Nephron (organoid): ENCODE measurements at regions not wholly inside any gene's neighbourhood (a gene's known extent, or its start where the extent isn't known, plus 50 kb on each side); places are given as distances from the start of the nearest gene placed in this dataset.

Source experiments
- H3K27ac Mint-ChIP-seq, 3 experiments: 2 replicates each; pipeline ENCODE4 v1.8.0; 2020; ENCODE audit warnings: mixed read lengths in 3 of 3, mild to moderate bottlenecking in 2 of 3, moderate library complexity in 1 of 3
- H3K27me3 Mint-ChIP-seq: 2 replicates; pipeline ENCODE4 v1.8.0; 2021; ENCODE audit warnings: low read depth, mild to moderate bottlenecking, moderate library complexity, mixed read lengths
- H3K36me3 Mint-ChIP-seq: 2 replicates; pipeline ENCODE4 v1.8.0; 2020; ENCODE audit warnings: low read depth, mixed read lengths
- H3K4me1 Mint-ChIP-seq: 2 replicates; pipeline ENCODE4 v1.8.0; 2020; ENCODE audit warnings: mixed read lengths
- H3K4me3 Mint-ChIP-seq, 3 experiments: 2 replicates each; pipeline ENCODE4 v1.8.0; 2020; ENCODE audit warnings: mild to moderate bottlenecking in 3 of 3, mixed read lengths in 3 of 3, moderate library complexity in 2 of 3
- H3K9me3 Mint-ChIP-seq: 2 replicates; pipeline ENCODE4 v1.8.0; 2020; ENCODE audit warnings: mixed read lengths
- TF ChIP-seq, protein P1 (sequence below), 3 experiments: fragments of 200-600 bp; sonication (generic); IDR thresholded peaks; one replicate each; pipeline ENCODE4 v1.5.0; 2021; ENCODE audit warnings: antibody characterized with exemption in 3 of 3; ENCODE audit not compliant: unreplicated experiment in 3 of 3

DNA sequence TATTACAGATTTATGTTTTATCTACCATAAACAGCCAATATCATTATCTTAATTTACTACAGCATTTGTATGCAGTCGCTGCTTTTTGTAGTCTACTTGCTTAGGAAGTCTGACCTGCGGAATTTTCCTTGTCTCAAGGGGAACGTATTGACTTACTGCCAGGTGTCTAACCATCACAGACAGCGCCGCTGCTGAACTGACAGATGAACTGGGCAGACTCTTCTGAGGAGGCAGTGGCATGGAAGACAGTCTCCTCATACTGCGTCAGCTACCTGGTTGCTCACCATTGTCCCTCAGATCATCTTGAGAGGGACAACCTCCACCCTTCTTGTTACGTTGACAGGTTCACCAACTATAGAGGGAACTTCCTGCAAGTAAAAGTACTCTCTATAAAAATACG, 574.3 kb upstream of the ZNF462 start:
- Mint-ChIP-seq H3K27me3 (no peaks in the 10 kb centered on the region), H3K36me3 (no peaks in the 10 kb centered on the region), H3K4me3 (no peak overlapping the region), H3K4me1 (peaks cover 17% of the 10 kb centered on the region), H3K9me3 (no peaks in the 10 kb centered on the region), H3K27ac (no peak overlapping the region)
- TF ChIP-seq, protein P1, sequence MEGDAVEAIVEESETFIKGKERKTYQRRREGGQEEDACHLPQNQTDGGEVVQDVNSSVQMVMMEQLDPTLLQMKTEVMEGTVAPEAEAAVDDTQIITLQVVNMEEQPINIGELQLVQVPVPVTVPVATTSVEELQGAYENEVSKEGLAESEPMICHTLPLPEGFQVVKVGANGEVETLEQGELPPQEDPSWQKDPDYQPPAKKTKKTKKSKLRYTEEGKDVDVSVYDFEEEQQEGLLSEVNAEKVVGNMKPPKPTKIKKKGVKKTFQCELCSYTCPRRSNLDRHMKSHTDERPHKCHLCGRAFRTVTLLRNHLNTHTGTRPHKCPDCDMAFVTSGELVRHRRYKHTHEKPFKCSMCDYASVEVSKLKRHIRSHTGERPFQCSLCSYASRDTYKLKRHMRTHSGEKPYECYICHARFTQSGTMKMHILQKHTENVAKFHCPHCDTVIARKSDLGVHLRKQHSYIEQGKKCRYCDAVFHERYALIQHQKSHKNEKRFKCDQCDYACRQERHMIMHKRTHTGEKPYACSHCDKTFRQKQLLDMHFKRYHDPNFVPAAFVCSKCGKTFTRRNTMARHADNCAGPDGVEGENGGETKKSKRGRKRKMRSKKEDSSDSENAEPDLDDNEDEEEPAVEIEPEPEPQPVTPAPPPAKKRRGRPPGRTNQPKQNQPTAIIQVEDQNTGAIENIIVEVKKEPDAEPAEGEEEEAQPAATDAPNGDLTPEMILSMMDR (IDR thresholded peaks at IDR 0.05; ENCODE audit: unreplicated experiment in 3 of 3), result no peak

DNA sequence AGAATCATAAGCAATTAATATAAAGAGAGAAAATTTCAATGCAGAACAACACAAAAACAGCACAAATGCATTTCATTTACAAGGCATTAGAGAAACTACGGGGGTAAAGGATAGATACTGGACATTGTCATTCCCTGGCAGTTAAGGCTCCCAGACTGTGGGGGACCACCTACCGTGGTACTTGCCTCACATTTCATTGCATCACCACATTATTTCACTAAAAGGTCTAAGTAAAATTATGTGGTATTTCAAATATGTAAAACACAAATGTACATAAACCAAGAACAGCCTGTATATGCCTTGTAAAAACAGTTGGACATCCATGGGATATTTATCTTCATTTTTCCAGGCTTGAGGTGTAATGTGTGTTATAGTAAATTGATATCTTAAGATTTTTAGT, 571.2 kb upstream of the ZNF462 start:
- no peaks in the 10 kb centered on the region for H3K9me3 Mint-ChIP-seq
- H3K4me3 Mint-ChIP-seq, result no peak overlapping the region
- H3K27me3 Mint-ChIP-seq, result no peaks in the 10 kb centered on the region
- peaks cover 11% of the 10 kb centered on the region for H3K4me1 Mint-ChIP-seq
- no peak overlapping the region for H3K27ac Mint-ChIP-seq
- no peaks in the 10 kb centered on the region for H3K36me3 Mint-ChIP-seq
- TF ChIP-seq, protein P1 (IDR thresholded peaks at IDR 0.05; ENCODE audit: unreplicated experiment in 3 of 3), result no peak

DNA sequence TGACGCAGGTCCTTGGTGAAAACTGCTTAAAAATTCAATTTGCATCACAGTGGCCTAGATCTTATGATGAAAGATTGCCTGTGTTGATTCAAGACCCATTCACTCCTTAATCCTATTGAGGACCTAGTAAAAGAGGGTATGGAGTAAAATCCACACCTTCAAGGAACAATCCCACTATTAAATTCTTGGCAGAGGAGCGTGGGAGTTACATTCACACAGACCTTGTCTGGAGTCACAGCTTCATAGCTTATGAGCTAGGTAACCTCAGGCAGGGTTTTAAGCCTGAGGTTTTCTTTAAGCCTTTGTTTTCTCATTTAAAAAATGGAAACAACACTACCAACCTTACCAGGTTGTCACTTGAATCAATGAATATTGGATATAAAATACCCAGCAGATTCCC, 566.5 kb upstream of the ZNF462 start:
- Mint-ChIP-seq H3K36me3 (no peaks in the 10 kb centered on the region), H3K27ac (no peak overlapping the region), H3K9me3 (no peaks in the 10 kb centered on the region), H3K27me3 (no peaks in the 10 kb centered on the region), H3K4me1 (no peaks in the 10 kb centered on the region), H3K4me3 (no peak overlapping the region)
- TF ChIP-seq, protein P1 (IDR thresholded peaks at IDR 0.05; ENCODE audit: unreplicated experiment in 3 of 3), result no peak

DNA sequence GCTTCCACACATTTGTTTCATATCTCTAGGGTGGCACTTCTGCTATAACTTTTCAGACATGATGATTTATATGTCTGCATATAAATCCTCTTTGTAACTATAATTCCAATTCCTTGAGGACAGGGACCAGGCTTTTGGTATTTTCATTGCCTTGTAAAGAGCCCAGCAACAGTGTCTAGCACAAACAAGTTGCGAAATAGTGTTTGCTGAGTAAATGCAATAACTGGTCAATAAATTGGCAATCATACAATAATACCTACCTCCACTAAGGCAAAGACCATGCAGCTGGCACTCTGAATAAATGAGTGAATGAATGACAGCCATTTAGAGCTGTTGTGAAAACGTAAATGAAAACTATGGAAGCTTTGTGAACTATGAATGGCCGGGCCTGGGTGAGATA, 564.0 kb upstream of the ZNF462 start:
- no peaks in the 10 kb centered on the region for H3K9me3 Mint-ChIP-seq
- H3K4me3 Mint-ChIP-seq, result no peak overlapping the region
- H3K27me3 Mint-ChIP-seq, result no peaks in the 10 kb centered on the region
- no peak overlapping the region for H3K27ac Mint-ChIP-seq
- no peaks in the 10 kb centered on the region for H3K4me1 Mint-ChIP-seq
- no peaks in the 10 kb centered on the region for H3K36me3 Mint-ChIP-seq
- TF ChIP-seq, protein P1 (IDR thresholded peaks at IDR 0.05; ENCODE audit: unreplicated experiment in 3 of 3), result no peak

DNA sequence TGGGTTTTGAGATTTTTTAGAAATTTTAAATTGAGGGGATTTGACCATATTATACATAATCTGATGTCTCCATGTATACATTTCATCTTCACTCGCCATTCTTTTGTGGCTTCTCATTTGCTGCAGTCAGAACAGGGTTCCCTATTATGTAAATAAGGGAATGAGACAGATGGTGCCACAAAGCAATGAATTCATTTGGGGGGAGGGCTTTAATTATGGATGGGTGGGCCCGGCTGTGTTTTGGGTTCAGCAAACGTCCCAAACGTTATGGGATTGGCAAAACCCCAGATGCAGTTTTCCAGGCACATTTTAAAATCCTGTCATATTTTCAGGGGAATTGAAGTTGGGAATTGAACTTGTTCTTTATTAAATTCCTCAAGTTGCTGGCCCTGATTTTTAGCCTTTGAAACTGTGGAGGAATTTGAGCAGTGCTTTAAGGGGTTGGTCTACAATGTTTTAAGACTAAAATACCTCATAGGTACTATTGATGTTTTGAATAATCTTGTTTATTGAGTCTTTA, 558.5 kb upstream of the ZNF462 start:
- Mint-ChIP-seq H3K9me3 (no peaks in the 10 kb centered on the region), H3K36me3 (no peaks in the 10 kb centered on the region), H3K4me1 (no peaks in the 10 kb centered on the region), H3K27me3 (no peaks in the 10 kb centered on the region), H3K27ac (no peak overlapping the region), H3K4me3 (no peak overlapping the region)
- TF ChIP-seq, protein P1 (IDR thresholded peaks at IDR 0.05; ENCODE audit: unreplicated experiment in 3 of 3), result no peak

DNA sequence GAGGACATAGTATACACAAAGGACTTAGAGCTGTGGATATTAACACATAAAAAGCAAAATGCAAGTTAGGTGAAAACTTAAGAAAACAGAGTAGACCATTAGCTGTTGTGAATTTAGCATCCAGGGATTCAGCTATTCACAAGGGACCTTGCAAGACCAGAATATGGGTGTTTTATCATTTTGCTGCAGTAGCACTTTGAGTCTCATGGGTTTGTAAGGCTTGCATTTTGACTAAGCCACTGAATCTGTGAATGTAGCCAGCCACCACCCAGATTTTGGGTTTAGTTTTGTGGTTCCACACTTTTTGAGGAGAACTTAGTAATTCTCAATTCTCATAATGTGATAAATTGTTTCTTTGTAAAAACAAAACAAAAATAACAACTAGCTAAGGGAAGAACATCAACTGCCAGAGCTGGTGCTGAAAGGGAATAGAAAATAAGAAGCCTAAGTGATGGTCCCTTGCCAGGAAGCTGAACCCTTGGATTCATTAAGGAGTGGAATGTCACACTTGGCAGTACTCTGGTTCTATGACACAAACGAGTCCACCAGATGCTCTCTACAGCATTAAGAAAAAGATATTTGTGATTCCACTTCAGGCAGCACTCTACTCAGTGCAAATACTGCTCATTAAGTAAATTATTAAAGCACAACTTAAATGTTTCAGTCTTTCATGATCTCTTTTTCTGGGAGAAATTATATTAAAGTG, 557.4 kb upstream of the ZNF462 start:
- Mint-ChIP-seq H3K27ac (no peak overlapping the region), H3K9me3 (peaks cover 3% of the 10 kb centered on the region), H3K4me3 (no peak overlapping the region), H3K27me3 (no peaks in the 10 kb centered on the region), H3K36me3 (no peaks in the 10 kb centered on the region), H3K4me1 (no peaks in the 10 kb centered on the region)
- TF ChIP-seq, protein P1 (IDR thresholded peaks at IDR 0.05; ENCODE audit: unreplicated experiment in 3 of 3), result no peak
